ENCODE measurements at regions not wholly inside any gene's neighbourhood (a gene's known extent, or its start where the extent isn't known, plus 50 kb on each side); places are given as distances from the start of the nearest gene placed in this dataset.
"Not testable (repeated sequence)": the region's sequence is repeated elsewhere in the genome, so short reads cannot be mapped to it uniquely, and the experiment has no call there.

- DNase-seq, result no peak
Measured at GRCh38 chr21:34274001-34274400, 89.8 kb upstream of the KCNE2 start.

GRCh38 chr21:34276711-34277425, 86.9 kb upstream of the KCNE2 start:
- no peak for DNase-seq

GRCh38 chr21:34278451-34278850, 85.4 kb upstream of the KCNE2 start:
- DNase-seq, result no peak

GRCh38 chr21:34279285-34279684, 84.5 kb upstream of the KCNE2 start:
- no peak for DNase-seq

GRCh38 chr21:34279883-34280282, 83.9 kb upstream of the KCNE2 start:
- no peak for DNase-seq

GRCh38 chr21:34280389-34280795, 83.4 kb upstream of the KCNE2 start:
- DNase-seq, result peak; percentile 75

GRCh38 chr21:34280959-34281358, 82.8 kb upstream of the KCNE2 start:
- DNase-seq, result peak; percentile 74

- no peak for DNase-seq
Measured at GRCh38 chr21:34282223-34282622, 81.6 kb upstream of the KCNE2 start.

GRCh38 chr21:34284666-34285065, 79.1 kb upstream of the KCNE2 start:
- DNase-seq, result no peak

- not testable (repeated sequence) for DNase-seq
Measured at GRCh38 chr21:34288042-34288441, 75.8 kb upstream of the KCNE2 start.

- DNase-seq, result no peak
Measured at GRCh38 chr21:34289856-34290255, 74.0 kb upstream of the KCNE2 start.

- DNase-seq, result no peak
Measured at GRCh38 chr21:34296878-34297277, 66.9 kb upstream of the KCNE2 start.

GRCh38 chr21:34298534-34299167, 65.2 kb upstream of the KCNE2 start:
- no peak for DNase-seq

- no peak for DNase-seq
Measured at GRCh38 chr21:34299168-34299539, 64.7 kb upstream of the KCNE2 start.

- no peak for DNase-seq
Measured at GRCh38 chr21:34302521-34302920, 61.3 kb upstream of the KCNE2 start.

- no peak for DNase-seq
Measured at GRCh38 chr21:34305605-34306604, 57.9 kb upstream of the KCNE2 start.

- DNase-seq, result no peak
Measured at GRCh38 chr21:34307991-34308532, 55.7 kb upstream of the KCNE2 start.

GRCh38 chr21:34311561-34312330, 52.1 kb upstream of the KCNE2 start:
- no peak for DNase-seq

- DNase-seq, result no peak
Measured at GRCh38 chr21:34313116-34313515, 50.7 kb upstream of the KCNE2 start.
